ENCODE measurements at regions not wholly inside any gene's neighbourhood (a gene's known extent, or its start where the extent isn't known, plus 50 kb on each side); places are given as distances from the start of the nearest gene placed in this dataset.

DNA sequence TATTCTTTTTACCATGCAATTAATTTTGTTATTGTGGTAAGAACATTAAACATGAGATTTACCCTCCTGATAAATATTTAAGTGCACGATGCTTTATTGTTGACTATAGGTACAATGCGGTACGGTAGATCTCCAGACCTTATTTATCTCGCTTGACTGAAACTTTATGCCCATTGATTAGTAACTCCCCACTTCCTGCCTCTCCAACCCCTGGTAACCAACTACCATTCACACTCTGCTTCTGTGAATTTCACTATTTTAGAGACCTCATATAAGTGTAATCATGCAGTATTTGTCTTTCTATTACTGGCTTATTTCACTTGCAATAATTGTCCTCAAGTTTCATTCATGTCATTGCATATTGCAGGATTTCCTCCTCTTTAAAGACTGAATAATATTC is 195.7 kb upstream of the ID2 start:
- 71 to 85% (median 83%) methylated on average over 4 of the region's 4 CpGs for WGBS, 5 donors

DNA sequence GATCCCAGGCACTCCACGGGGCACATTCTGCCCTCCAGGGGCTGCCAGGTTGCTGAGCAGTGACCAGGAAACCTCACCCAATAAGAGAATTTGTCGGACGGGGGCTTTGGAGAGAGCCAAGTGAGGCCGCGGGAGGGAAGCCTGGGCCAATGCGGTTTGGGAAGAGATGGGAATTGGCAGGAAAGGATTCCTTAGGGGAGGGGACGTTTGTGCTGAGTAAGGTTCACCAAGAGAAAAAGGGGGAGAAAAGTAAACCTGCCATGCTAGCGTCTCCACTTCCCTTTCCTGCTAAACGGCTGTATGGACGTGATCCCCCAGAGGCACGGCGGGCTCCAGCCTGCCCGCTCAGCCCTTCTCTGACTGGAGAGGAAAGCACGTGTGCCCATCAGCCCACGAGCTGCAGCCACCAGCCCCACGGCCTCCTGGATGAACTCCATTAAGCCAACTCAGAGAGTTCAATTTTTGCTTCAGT is 194.4 kb upstream of the ID2 start:
- no peak for DNase-seq
- Histone ChIP-seq H3K4me3 (peak overlapping the region in 1 of 4 donors; percentile 22), H3K27ac (peak overlapping the region in 3 of 5 donors; percentile 19 to 60 (median 48)), H3K9me3 (no peaks in the 10 kb centered on the region), H3K36me3 (no peaks in the 10 kb centered on the region), H3K27me3 (peaks cover 0 to 17% (median 0%) of the 10 kb centered on the region in 3 donors), H3K4me1 (peaks cover 18 to 52% (median 22%) of the 10 kb centered on the region in 4 donors)
- WGBS, 5 donors = 66 to 81% (median 74%) methylated on average over 16 of the region's 16 CpGs
- TF ChIP-seq EP300 (IDR thresholded peaks at IDR 0.05) = no peak
- TF ChIP-seq, protein P1, sequence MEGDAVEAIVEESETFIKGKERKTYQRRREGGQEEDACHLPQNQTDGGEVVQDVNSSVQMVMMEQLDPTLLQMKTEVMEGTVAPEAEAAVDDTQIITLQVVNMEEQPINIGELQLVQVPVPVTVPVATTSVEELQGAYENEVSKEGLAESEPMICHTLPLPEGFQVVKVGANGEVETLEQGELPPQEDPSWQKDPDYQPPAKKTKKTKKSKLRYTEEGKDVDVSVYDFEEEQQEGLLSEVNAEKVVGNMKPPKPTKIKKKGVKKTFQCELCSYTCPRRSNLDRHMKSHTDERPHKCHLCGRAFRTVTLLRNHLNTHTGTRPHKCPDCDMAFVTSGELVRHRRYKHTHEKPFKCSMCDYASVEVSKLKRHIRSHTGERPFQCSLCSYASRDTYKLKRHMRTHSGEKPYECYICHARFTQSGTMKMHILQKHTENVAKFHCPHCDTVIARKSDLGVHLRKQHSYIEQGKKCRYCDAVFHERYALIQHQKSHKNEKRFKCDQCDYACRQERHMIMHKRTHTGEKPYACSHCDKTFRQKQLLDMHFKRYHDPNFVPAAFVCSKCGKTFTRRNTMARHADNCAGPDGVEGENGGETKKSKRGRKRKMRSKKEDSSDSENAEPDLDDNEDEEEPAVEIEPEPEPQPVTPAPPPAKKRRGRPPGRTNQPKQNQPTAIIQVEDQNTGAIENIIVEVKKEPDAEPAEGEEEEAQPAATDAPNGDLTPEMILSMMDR (IDR thresholded peaks at IDR 0.05) = no peak
- no peak for TF ChIP-seq POLR2AphosphoS5 (IDR thresholded peaks at IDR 0.05)
- no peak for TF ChIP-seq POLR2A (IDR thresholded peaks at IDR 0.05)
- intact Hi-C loops (cut with DNase I; ENCODE audit: low total_unique reads) = no loop called here

More for the DNA sequence above, 195.7 kb upstream of the ID2 start:
- Histone ChIP-seq H3K9me3 (no peaks in the 10 kb centered on the region), H3K27me3 (peaks cover 0 to 17% (median 0%) of the 10 kb centered on the region in 3 donors), H3K27ac (no peak overlapping the region), H3K4me3 (no peak overlapping the region), H3K36me3 (no peaks in the 10 kb centered on the region), H3K4me1 (peaks cover 4 to 44% (median 10%) of the 10 kb centered on the region in 4 donors)
- intact Hi-C loops (cut with DNase I; ENCODE audit: low total_unique reads) = no loop called here
- no peak for TF ChIP-seq POLR2A (IDR thresholded peaks at IDR 0.05)
- DNase-seq = no peak

- TF ChIP-seq POLR2A (IDR thresholded peaks at IDR 0.05) (no peak), POLR2AphosphoS5 (IDR thresholded peaks at IDR 0.05) (no peak), EP300 (IDR thresholded peaks at IDR 0.05) (no peak)
- TF ChIP-seq, protein P1 (IDR thresholded peaks at IDR 0.05) = no peak
- peaks cover 0 to 17% (median 0%) of the 10 kb centered on the region in 3 donors for H3K27me3 ChIP-seq
- no peaks in the 10 kb centered on the region for H3K9me3 ChIP-seq
- H3K4me1 ChIP-seq = peaks cover 24 to 59% (median 29%) of the 10 kb centered on the region in 4 donors
- WGBS, 5 donors = 74 to 81% (median 78%) methylated on average over 23 of the region's 23 CpGs
- no peaks in the 10 kb centered on the region for H3K36me3 ChIP-seq
- intact Hi-C loops (cut with DNase I; ENCODE audit: low total_unique reads) = no loop called here
- peak overlapping the region in 1 of 4 donors; percentile 22 for H3K4me3 ChIP-seq
- H3K27ac ChIP-seq = peak overlapping the region in 3 of 5 donors; percentile 19 to 60 (median 48)
- DNase-seq = peak in 1 of 2 donors; percentile 62
These were observed 193.7 kb upstream of the ID2 start for GRCh38 chr2:8488001-8488738.

DNA sequence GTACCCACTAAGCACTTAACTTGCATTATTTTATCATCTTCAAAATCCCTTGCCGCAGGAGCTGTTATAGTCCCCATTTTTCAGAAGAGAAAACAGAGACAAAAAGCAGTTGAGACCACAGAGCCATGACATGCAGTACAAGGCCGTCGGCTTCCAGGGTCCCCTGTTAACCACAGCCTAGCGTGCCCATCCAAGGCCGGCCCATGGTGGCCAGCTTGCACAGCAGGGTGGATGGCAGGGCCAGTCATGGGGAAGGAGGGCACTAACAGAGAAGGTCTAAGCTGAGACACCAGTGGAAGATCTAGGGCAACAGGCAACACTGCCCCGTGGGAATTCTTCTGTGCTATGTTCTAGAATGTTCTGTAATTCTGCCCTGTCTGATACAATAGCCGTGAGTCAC is 192.6 kb upstream of the ID2 start:
- Histone ChIP-seq H3K4me3 (no peak overlapping the region), H3K27ac (peak overlapping the region in 1 of 5 donors; percentile 48), H3K9me3 (no peaks in the 10 kb centered on the region), H3K36me3 (no peaks in the 10 kb centered on the region), H3K27me3 (peaks cover 0 to 17% (median 0%) of the 10 kb centered on the region in 3 donors), H3K4me1 (peaks cover 25 to 69% (median 39%) of the 10 kb centered on the region in 4 donors)
- intact Hi-C loops (cut with DNase I; ENCODE audit: low total_unique reads) = no loop called here
- no peak for DNase-seq
- no peak for TF ChIP-seq POLR2AphosphoS5 (IDR thresholded peaks at IDR 0.05)
- TF ChIP-seq, protein P1 (IDR thresholded peaks at IDR 0.05) = no peak
- TF ChIP-seq EP300 (IDR thresholded peaks at IDR 0.05) = no peak
- TF ChIP-seq POLR2A (IDR thresholded peaks at IDR 0.05) = no peak
- WGBS, 5 donors = 93 to 97% (median 96%) methylated on average over 7 of the region's 7 CpGs

DNA sequence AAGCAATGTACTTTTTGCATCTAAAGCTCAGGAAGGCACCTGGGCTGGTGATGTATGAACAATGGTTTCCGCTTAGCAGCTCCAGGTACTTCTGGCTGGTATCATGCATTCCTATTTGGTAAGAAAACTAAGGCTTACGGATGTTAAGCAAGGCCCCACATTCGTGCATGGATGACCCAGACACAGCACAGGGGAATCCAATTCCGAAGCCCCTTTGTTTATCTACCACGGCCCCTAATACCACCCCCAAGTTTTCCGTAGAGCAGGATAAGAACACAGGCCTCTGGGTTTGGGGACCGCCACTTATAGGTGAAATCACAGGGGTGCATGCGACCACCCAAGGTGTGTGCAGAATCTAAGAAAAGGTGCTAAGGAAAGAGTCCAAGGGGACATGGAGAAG is 192.1 kb upstream of the ID2 start:
- Histone ChIP-seq H3K27me3 (peaks cover 0 to 17% (median 0%) of the 10 kb centered on the region in 3 donors), H3K9me3 (no peaks in the 10 kb centered on the region), H3K4me3 (no peak overlapping the region), H3K27ac (no peak overlapping the region), H3K4me1 (peaks cover 25 to 71% (median 43%) of the 10 kb centered on the region in 4 donors), H3K36me3 (no peaks in the 10 kb centered on the region)
- WGBS, 5 donors = 97 to 99% (median 98%) methylated on average over 8 of the region's 8 CpGs
- TF ChIP-seq, protein P1 (IDR thresholded peaks at IDR 0.05) = no peak
- no peak for TF ChIP-seq POLR2AphosphoS5 (IDR thresholded peaks at IDR 0.05)
- TF ChIP-seq EP300 (IDR thresholded peaks at IDR 0.05) = no peak
- no peak for TF ChIP-seq POLR2A (IDR thresholded peaks at IDR 0.05)
- DNase-seq = no peak
- intact Hi-C loops (cut with DNase I; ENCODE audit: low total_unique reads) = no loop called here
